HG02798 (cell line): ENCODE measurements at regions not wholly inside any gene's neighbourhood (a gene's known extent, or its start where the extent isn't known, plus 50 kb on each side); places are given as distances from the start of the nearest gene placed in this dataset.
"Not testable (repeated sequence)": the region's sequence is repeated elsewhere in the genome, so short reads cannot be mapped to it uniquely, and the experiment has no call there.

Experiments
- ATAC-seq: cut with Tn5 transposase; IDR thresholded peaks from one replicate; pipeline ENCODE4 v1.9.1; 2021; ENCODE audit warnings: mild to moderate bottlenecking; ENCODE audit not compliant: unreplicated experiment, poor library complexity

GRCh38 chr12:76292891-76293290, 55.3 kb downstream of the BBS10 start:
- not testable (repeated sequence) for ATAC-seq

GRCh38 chr12:76292305-76292704, 55.9 kb downstream of the BBS10 start:
- ATAC-seq, result not testable (repeated sequence)

GRCh38 chr12:76290963-76291859, 57.0 kb downstream of the BBS10 start:
- no peak for ATAC-seq

GRCh38 chr12:76288218-76288617, 60.0 kb downstream of the BBS10 start:
- no peak for ATAC-seq

- ATAC-seq, result no peak
Measured at GRCh38 chr12:76284816-76285750, 63.1 kb downstream of the BBS10 start.

- ATAC-seq, result no peak
Measured at GRCh38 chr12:76282744-76283143, 65.5 kb downstream of the BBS10 start.

GRCh38 chr12:76277480-76277879, 70.7 kb downstream of the BBS10 start:
- ATAC-seq, result no peak

- no peak for ATAC-seq
Measured at GRCh38 chr12:76276499-76277151, 71.6 kb downstream of the BBS10 start.

GRCh38 chr12:76275511-76276093, 72.6 kb downstream of the BBS10 start:
- ATAC-seq, result no peak

- no peak for ATAC-seq
Measured at GRCh38 chr12:76274420-76275083, 73.7 kb downstream of the BBS10 start.

GRCh38 chr12:76272287-76272686, 75.9 kb downstream of the BBS10 start:
- ATAC-seq, result no peak

GRCh38 chr12:76270657-76271358, 77.4 kb downstream of the BBS10 start:
- ATAC-seq, result no peak

- ATAC-seq, result no peak
Measured at GRCh38 chr12:76268267-76268666, 79.9 kb downstream of the BBS10 start.

GRCh38 chr12:76266797-76267196, 81.4 kb downstream of the BBS10 start:
- ATAC-seq, result no peak

- ATAC-seq, result no peak
Measured at GRCh38 chr12:76265424-76266180, 82.6 kb downstream of the BBS10 start.

GRCh38 chr12:76264611-76265012, 83.6 kb downstream of the BBS10 start:
- no peak for ATAC-seq

GRCh38 chr12:76263696-76264095, 84.5 kb downstream of the BBS10 start:
- no peak for ATAC-seq

GRCh38 chr12:76260390-76260748, 87.8 kb downstream of the BBS10 start:
- ATAC-seq, result no peak
